GM10266 (cell line): ENCODE measurements at regions not wholly inside any gene's neighbourhood (a gene's known extent, or its start where the extent isn't known, plus 50 kb on each side); places are given as distances from the start of the nearest gene placed in this dataset.

ENCODE experiments used
- DNase-seq: peaks from one replicate; pipeline ENCODE4 v3.0.0; 2012; ENCODE audit errors: extremely low spot score
- TF ChIP-seq, protein P1 (sequence below): IDR thresholded peaks from 2 replicates; pipeline ENCODE4 v1.5.1; 2012; ENCODE audit warnings: mild to moderate bottlenecking, low read depth; ENCODE audit not compliant: control insufficient read depth, insufficient read depth; ENCODE audit errors: missing control alignments

DNA sequence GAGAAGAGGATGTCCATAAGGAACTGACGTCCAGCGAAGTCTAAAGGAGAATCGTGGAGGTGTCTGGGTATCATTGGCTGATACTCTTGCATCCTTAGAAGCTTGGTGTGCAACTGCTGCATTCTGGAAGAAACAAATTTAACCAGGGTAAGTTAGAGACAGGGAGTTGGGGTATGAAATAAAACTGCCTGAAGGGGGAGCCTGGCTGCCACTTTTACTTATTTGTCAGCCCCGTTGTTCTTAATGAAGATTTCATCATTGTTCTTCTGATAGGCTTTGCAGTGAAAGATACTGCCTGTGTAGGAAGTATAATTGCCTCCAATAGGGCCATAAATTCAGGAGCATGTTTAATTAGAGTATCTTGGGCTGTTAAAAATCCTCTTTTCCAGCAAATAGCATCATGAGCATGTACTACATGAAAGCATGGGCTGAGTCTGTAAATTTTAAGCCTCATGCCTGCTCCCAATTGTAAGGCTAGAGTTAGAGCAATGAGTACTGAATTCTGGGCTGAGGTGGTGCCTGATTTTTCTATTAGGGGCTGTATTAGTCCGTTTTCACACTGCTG is 1264.5 kb upstream of the ACO1 start:
- peak; percentile 19 for DNase-seq
- TF ChIP-seq, protein P1, sequence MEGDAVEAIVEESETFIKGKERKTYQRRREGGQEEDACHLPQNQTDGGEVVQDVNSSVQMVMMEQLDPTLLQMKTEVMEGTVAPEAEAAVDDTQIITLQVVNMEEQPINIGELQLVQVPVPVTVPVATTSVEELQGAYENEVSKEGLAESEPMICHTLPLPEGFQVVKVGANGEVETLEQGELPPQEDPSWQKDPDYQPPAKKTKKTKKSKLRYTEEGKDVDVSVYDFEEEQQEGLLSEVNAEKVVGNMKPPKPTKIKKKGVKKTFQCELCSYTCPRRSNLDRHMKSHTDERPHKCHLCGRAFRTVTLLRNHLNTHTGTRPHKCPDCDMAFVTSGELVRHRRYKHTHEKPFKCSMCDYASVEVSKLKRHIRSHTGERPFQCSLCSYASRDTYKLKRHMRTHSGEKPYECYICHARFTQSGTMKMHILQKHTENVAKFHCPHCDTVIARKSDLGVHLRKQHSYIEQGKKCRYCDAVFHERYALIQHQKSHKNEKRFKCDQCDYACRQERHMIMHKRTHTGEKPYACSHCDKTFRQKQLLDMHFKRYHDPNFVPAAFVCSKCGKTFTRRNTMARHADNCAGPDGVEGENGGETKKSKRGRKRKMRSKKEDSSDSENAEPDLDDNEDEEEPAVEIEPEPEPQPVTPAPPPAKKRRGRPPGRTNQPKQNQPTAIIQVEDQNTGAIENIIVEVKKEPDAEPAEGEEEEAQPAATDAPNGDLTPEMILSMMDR = peak; percentile 49

DNA sequence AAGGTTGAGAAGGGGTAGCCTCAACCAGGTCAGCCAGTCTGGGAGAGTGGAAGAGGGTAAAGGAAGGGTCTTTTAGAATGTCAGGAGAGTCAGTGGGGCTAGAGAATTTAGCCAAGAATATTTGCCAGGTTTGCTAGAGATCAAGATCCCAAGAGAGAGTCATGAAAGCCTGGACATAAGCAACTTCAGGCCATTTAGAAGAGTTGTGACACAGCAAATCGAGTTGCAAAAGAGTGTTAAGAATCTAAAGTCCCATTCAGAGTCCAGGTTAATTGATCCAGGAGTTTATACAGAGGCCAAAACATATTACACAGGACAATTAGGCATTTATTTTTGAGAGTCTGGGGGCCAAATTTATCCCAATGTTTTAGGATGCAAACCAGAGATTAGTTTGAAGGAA is 1260.1 kb upstream of the ACO1 start:
- no peak for DNase-seq

DNA sequence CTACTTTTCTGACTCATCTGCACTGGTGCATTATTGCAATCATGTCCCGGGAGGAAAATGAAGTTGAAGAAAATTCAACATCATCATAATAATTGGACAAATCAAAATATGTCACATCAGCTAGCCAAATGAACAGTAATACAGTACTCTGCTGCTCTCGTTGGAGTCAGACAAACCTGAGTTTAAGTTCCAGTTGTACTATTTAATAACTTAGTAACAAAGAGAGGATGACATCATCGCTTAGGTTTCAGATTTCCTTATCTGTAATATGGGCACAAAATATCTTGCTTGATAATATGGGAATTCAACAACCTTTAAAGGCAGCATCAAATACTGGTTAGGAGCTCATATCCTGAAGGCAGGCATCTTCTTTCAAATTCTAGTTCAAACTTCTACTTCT is 1248.9 kb upstream of the ACO1 start:
- DNase-seq = no peak
- TF ChIP-seq, protein P1 = no peak

More for the DNA sequence above, 1260.1 kb upstream of the ACO1 start:
- TF ChIP-seq, protein P1 = no peak

DNA sequence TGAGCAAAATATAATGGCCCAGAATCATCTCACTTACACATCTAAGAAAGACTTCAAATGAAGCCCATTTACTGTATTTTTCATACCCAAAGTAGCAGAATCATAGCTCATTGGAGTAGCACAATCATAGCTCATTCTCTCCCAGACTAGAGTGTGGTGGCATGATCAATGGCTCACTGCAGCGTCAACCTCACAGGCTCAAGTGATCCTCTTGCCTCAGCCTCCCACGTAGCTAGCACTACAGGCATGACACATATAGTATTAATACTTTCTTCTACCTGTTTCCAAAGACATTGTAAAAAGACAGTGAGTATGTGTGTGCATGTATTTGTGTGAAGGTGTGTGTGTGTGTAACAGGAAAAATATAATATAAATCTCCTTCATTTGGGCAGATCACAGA is 1247.9 kb upstream of the ACO1 start:
- DNase-seq = no peak
- TF ChIP-seq, protein P1 = no peak

DNA sequence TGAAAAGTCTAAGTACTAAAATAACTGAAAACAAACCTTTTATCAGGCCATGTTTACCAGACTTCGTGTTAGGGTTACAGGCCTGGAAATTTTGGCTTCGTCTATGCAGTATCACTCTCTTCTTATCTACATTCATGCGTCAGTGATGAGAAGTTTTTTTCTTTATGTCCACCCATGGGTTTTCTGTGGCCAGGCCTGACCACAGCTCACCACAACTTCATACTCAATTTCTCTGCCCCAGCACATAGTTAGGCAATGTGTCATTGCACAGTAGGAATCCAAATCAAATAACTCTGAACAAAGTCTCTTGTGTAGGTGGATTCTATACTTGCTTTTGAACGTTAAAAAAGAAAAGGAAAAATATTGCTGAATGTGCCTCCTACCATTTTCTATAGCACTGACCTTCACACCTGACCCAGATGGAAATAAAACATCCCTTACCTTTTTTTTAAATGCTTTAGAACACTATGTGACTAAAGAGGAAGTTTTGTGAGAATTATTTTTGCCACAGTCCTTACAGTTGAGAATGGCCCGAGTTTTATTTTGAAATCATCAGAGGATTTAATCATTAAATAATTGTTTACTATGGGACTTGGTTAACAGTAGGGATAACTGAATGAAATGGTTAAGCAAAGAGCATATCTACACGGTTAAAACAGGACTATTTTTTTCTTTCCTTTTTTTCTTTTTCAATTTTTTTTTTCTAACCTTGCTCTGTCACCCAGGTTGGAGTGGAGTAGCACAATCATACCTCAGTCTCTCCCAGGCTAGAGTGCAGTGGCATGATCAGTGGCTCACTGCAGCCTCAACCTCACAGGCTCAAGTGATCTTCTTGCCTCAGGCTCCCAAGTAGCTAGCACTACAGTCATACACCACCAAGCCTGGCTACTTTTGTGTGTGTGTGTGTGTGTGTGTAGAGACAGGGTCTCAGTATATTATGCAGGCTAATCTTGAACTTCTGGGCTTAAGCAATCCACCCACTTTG is 1247.0 kb upstream of the ACO1 start:
- DNase-seq = no peak
- TF ChIP-seq, protein P1 = no peak

DNA sequence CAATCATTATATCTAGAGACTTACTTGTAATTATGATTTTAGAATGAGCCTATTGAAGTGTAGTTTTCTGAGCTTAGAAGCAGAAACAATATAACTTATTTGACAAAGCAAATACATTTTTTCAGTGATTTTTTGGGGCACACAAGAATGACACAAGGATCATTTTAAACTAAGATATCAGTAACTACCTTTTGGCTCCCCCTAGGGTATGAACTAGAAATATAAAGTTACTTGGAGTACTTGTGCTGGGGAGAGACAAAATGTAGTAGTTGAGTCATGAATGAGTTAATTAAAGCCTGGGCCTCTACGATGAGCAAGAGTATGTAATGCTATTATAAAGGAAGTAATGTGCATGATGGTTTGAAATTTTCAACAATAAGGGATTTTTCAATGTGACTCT is 1244.1 kb upstream of the ACO1 start:
- TF ChIP-seq, protein P1 = peak; percentile 12
- no peak for DNase-seq

DNA sequence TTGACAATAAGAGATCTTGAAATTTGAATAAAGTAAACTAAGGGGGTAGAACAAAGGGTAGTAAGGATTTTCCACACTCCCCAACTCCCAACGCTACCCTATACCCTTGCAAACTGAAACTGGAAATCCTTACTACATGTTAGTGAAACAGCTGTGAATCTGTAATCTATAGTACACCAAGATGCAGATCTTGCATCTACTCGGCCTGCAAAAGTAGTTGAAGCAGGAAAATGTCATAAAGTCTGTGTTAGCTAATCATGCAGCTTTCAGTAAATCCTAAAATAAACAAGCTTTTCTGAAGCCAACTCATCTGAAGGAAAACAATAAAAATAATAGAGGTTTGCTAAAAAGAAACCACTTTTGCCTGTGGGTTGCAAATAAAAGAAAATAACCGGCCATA is 1242.0 kb upstream of the ACO1 start:
- no peak for DNase-seq
- TF ChIP-seq, protein P1 = no peak
